H9 (cell line): ENCODE measurements at regions not wholly inside any gene's neighbourhood (a gene's known extent, or its start where the extent isn't known, plus 50 kb on each side); places are given as distances from the start of the nearest gene placed in this dataset.

Experiments
- DNase-seq: peaks from one replicate; pipeline ENCODE4 v3.0.0-alpha.2; 2017
- H2AFZ ChIP-seq: one replicate; pipeline ENCODE4 v1.6.1; 2013; ENCODE audit warnings: mild to moderate bottlenecking, low read length, control low read depth, moderate library complexity
- H2AK5ac ChIP-seq: 2 replicates; pipeline ENCODE4 v1.6.1; 2013; ENCODE audit warnings: low read length, control low read depth, mixed read lengths; ENCODE audit not compliant: insufficient read length
- H2BK120ac ChIP-seq: one replicate; pipeline ENCODE4 v1.6.1; 2013; ENCODE audit warnings: low read depth, mild to moderate bottlenecking, low read length, control low read depth, inconsistent platforms; ENCODE audit not compliant: poor library complexity, severe bottlenecking
- H2BK12ac ChIP-seq: 2 replicates; pipeline ENCODE4 v1.6.1; 2013; ENCODE audit warnings: low read length, control low read depth, mixed read lengths, low read depth; ENCODE audit not compliant: insufficient read length
- H2BK15ac ChIP-seq: 2 replicates; pipeline ENCODE4 v1.6.1; 2013; ENCODE audit warnings: low read depth, low read length, control low read depth
- H2BK20ac ChIP-seq: one replicate; pipeline ENCODE4 v1.6.1; 2013; ENCODE audit warnings: low read depth, mild to moderate bottlenecking, low read length, control low read depth, inconsistent platforms; ENCODE audit not compliant: poor library complexity, severe bottlenecking
- H2BK5ac ChIP-seq: 2 replicates; pipeline ENCODE4 v1.6.1; 2013; ENCODE audit warnings: low read length, control low read depth, mixed read lengths; ENCODE audit not compliant: insufficient read length
- H3K14ac ChIP-seq: 2 replicates; pipeline ENCODE4 v1.6.1; 2013; ENCODE audit warnings: low read length, control low read depth; ENCODE audit not compliant: insufficient read depth
- H3K18ac ChIP-seq: 2 replicates; pipeline ENCODE4 v1.6.1; 2013; ENCODE audit warnings: low read depth, mild to moderate bottlenecking, mixed read lengths, low read length, control low read depth; ENCODE audit not compliant: insufficient read length
- H3K23ac ChIP-seq: 2 replicates; pipeline ENCODE4 v1.6.1; 2013; ENCODE audit warnings: low read length, control low read depth, mixed read lengths, low read depth; ENCODE audit not compliant: insufficient read length
- H3K23me2 ChIP-seq: 2 replicates; pipeline ENCODE4 v1.6.1; 2013; ENCODE audit warnings: low read depth, mild to moderate bottlenecking, mixed read lengths, low read length, control low read depth; ENCODE audit not compliant: insufficient read length, poor library complexity, severe bottlenecking
- H3K27ac ChIP-seq: 2 replicates; pipeline ENCODE4 v1.5.1; 2013; ENCODE audit warnings: low read length, control low read depth, mixed read lengths, low read depth; ENCODE audit not compliant: insufficient read length
- H3K27me3 ChIP-seq: 2 replicates; pipeline ENCODE4 v1.6.1; 2013; ENCODE audit warnings: low read length, control low read depth, inconsistent platforms; ENCODE audit not compliant: insufficient read depth
- H3K4ac ChIP-seq: 2 replicates; pipeline ENCODE4 v1.6.1; 2013; ENCODE audit warnings: low read depth, mild to moderate bottlenecking, control low read depth, inconsistent platforms, low read length, moderate library complexity
- H3K4me1 ChIP-seq: 2 replicates; pipeline ENCODE4 v1.6.1; 2013; ENCODE audit warnings: low read length, control low read depth, inconsistent platforms; ENCODE audit not compliant: insufficient read depth
- H3K4me2 ChIP-seq: 2 replicates; pipeline ENCODE4 v1.6.1; 2013; ENCODE audit warnings: low read length, control low read depth, mixed read lengths; ENCODE audit not compliant: insufficient read length, insufficient read depth
- H3K56ac ChIP-seq: 2 replicates; pipeline ENCODE4 v1.6.1; 2013; ENCODE audit warnings: low read depth, mild to moderate bottlenecking, mixed read lengths, low read length, control low read depth; ENCODE audit not compliant: insufficient read length
- H3K79me1 ChIP-seq: 2 replicates; pipeline ENCODE4 v1.6.1; 2013; ENCODE audit warnings: low read depth, mild to moderate bottlenecking, moderate library complexity, low read length, control low read depth, inconsistent platforms; ENCODE audit not compliant: insufficient read depth, poor library complexity, severe bottlenecking
- H3K79me2 ChIP-seq: 2 replicates; pipeline ENCODE4 v1.6.1; 2013; ENCODE audit warnings: low read length, control low read depth, inconsistent platforms; ENCODE audit not compliant: insufficient read depth
- H3K9ac ChIP-seq: 2 replicates; pipeline ENCODE4 v1.6.1; 2013; ENCODE audit warnings: low read length, control low read depth, mixed read lengths; ENCODE audit not compliant: insufficient read length; ENCODE audit errors: extremely low read depth
- H3K9me3 ChIP-seq: one replicate; pipeline ENCODE4 v1.6.1; 2013; ENCODE audit warnings: low read depth, low read length, inconsistent platforms; ENCODE audit not compliant: control insufficient read depth
- H3T11ph ChIP-seq: one replicate; pipeline ENCODE4 v1.6.1; 2013; ENCODE audit warnings: mild to moderate bottlenecking, low read length, control low read depth, inconsistent platforms
- H4K20me1 ChIP-seq: one replicate; pipeline ENCODE4 v1.6.1; 2013; ENCODE audit not compliant: control insufficient read depth, insufficient read length, insufficient read depth
- H4K5ac ChIP-seq: 2 replicates; pipeline ENCODE4 v1.6.1; 2013; ENCODE audit warnings: low read depth, mild to moderate bottlenecking, mixed read lengths, low read length, control low read depth; ENCODE audit not compliant: insufficient read length
- H4K8ac ChIP-seq: replicated peaks from 2 replicates; pipeline ENCODE4 v1.6.1; 2013; ENCODE audit warnings: low read length, control low read depth, mixed read lengths, low read depth; ENCODE audit not compliant: insufficient read length
- H4K91ac ChIP-seq: 2 replicates; pipeline ENCODE4 v1.6.1; 2013; ENCODE audit warnings: low read depth, mild to moderate bottlenecking, moderate library complexity, mixed read lengths, low read length, control low read depth; ENCODE audit not compliant: insufficient read length
- H3K27ac Mint-ChIP-seq, 3 experiments: 2 replicates in 2 of 3; 3 replicates in 1 of 3; pipeline ENCODE4 v1.8.0; 2020 to 2021; ENCODE audit warnings: mixed read lengths in 3 of 3, mild to moderate bottlenecking in 1 of 3, moderate library complexity in 1 of 3
- H3K27me3 Mint-ChIP-seq: 2 replicates; pipeline ENCODE4 v1.8.0; 2021; ENCODE audit warnings: low read depth, mild to moderate bottlenecking, moderate library complexity, mixed read lengths
- H3K36me3 Mint-ChIP-seq, 3 experiments: 2 replicates in 2 of 3; 3 replicates in 1 of 3; pipeline ENCODE4 v1.8.0; 2020 to 2021; ENCODE audit warnings: low read depth in 3 of 3, mixed read lengths in 3 of 3; ENCODE audit not compliant: insufficient read depth in 1 of 3
- H3K4me1 Mint-ChIP-seq, 2 experiments: 2 replicates each; pipeline ENCODE4 v1.8.0; 2020; ENCODE audit warnings: mixed read lengths in 2 of 2
- H3K4me3 Mint-ChIP-seq, 2 experiments: 2 replicates in 1 of 2; 3 replicates in 1 of 2; pipeline ENCODE4 v1.8.0; 2020 to 2021; ENCODE audit warnings: mild to moderate bottlenecking in 2 of 2, mixed read lengths in 2 of 2, moderate library complexity in 1 of 2
- H3K9me3 Mint-ChIP-seq, 2 experiments: 2 replicates in 1 of 2; 3 replicates in 1 of 2; pipeline ENCODE4 v1.8.0; 2020; ENCODE audit warnings: mild to moderate bottlenecking in 2 of 2, mixed read lengths in 2 of 2, moderate library complexity in 1 of 2
- WGBS: extraction: QIAGEN DNeasy Blood & Tissue Kit; methylation state at CpG from one replicate; pipeline ENCODE4 v1.1.7; 2013; ENCODE audit warnings: missing lambda C conversion rate, low lambda C conversion rate, mixed read lengths; ENCODE audit not compliant: insufficient read length; ENCODE audit errors: extremely low coverage; 5-methylcytosine and 5-hydroxymethylcytosine counted together
- TF ChIP-seq, protein P1 (sequence below): fragments of 200-600 bp; sonication (generic); conservative IDR thresholded peaks from 3 replicates; pipeline ENCODE4 v1.8.0; 2021; ENCODE audit warnings: antibody characterized with exemption, mild to moderate bottlenecking

DNA sequence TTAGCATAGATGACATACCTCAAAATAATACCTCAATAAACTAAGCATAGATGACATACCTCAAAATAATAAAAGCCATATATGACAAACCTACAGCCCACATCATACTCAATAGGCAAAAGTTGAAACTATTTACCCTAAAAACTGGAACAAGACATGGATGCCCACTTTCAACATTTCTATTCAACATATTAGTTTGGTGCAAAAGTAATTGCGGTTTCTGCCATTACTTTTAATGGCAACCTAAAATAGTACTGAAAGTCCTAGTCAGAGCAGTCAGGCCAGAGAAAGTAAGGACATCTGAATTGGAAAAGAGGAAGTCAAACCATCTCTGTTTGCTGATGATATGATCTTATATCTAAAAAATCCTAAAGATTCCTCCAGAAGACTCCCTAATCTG, 250.4 kb downstream of the RAB28 start:
- Histone ChIP-seq H3K9ac (no peak overlapping the region), H3K23me2 (no peaks in the 10 kb centered on the region), H3T11ph (no peak overlapping the region), H3K79me1 (no peaks in the 10 kb centered on the region), H3K4ac (no peak overlapping the region), H4K91ac (no peak overlapping the region), H3K18ac (no peak overlapping the region), H3K14ac (no peak overlapping the region), H3K4me2 (no peak overlapping the region), H2AK5ac (no peak overlapping the region), H4K20me1 (no peaks in the 10 kb centered on the region), H2BK15ac (no peak overlapping the region), H3K79me2 (no peaks in the 10 kb centered on the region), H3K9me3 (no peaks in the 10 kb centered on the region), H3K27ac (no peak overlapping the region), H2BK20ac (no peak overlapping the region), H3K23ac (no peak overlapping the region), H2BK12ac (no peak overlapping the region), H2BK120ac (no peak overlapping the region), H3K56ac (no peak overlapping the region), H2BK5ac (no peak overlapping the region), H4K8ac (no peak overlapping the region), H3K27me3 (no peaks in the 10 kb centered on the region), H2AFZ (no peak overlapping the region), H3K4me1 (no peaks in the 10 kb centered on the region), H4K5ac (no peak overlapping the region)
- Mint-ChIP-seq H3K27me3 (peaks cover 4% of the 10 kb centered on the region; the same call in 1 of the 2 replicates), H3K9me3 (peaks cover 5 to 7% of the 10 kb centered on the region in 2 experiments; a peak in 3 of 5 replicates), H3K36me3 (peaks cover 0 to 5% (median 3%) of the 10 kb centered on the region in 3 experiments; a peak in 2 of 7 replicates), H3K27ac (no peak overlapping the region), H3K4me1 (no peaks in the 10 kb centered on the region), H3K4me3 (no peak overlapping the region)
- WGBS = no CpG with 5 or more reads among the region's 1 CpG
- DNase-seq = no peak
- TF ChIP-seq, protein P1, sequence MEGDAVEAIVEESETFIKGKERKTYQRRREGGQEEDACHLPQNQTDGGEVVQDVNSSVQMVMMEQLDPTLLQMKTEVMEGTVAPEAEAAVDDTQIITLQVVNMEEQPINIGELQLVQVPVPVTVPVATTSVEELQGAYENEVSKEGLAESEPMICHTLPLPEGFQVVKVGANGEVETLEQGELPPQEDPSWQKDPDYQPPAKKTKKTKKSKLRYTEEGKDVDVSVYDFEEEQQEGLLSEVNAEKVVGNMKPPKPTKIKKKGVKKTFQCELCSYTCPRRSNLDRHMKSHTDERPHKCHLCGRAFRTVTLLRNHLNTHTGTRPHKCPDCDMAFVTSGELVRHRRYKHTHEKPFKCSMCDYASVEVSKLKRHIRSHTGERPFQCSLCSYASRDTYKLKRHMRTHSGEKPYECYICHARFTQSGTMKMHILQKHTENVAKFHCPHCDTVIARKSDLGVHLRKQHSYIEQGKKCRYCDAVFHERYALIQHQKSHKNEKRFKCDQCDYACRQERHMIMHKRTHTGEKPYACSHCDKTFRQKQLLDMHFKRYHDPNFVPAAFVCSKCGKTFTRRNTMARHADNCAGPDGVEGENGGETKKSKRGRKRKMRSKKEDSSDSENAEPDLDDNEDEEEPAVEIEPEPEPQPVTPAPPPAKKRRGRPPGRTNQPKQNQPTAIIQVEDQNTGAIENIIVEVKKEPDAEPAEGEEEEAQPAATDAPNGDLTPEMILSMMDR = no peak
